Common myeloid progenitor, CD34-positive (primary cell): ENCODE measurements at regions not wholly inside any gene's neighbourhood (a gene's known extent, or its start where the extent isn't known, plus 50 kb on each side); places are given as distances from the start of the nearest gene placed in this dataset.

Experiments
- CTCF ChIA-PET: fragments of 350-600 bp; sonication (Branson Sonifier 250); formaldehyde crosslinking; loops from one replicate; lab custom pipeline; 2021; ENCODE audit warnings: antibody characterized with exemption; lab: Charles Lee
- POLR2A ChIA-PET: fragments of 350-600 bp; sonication (Branson Sonifier 250); formaldehyde crosslinking; loops from one replicate; lab custom pipeline; 2021; ENCODE audit warnings: antibody characterized with exemption; lab: Charles Lee
- DNase-seq, 3 donors: peaks; one replicate each; pipeline versions ENCODE4 v3.0.0 to v3.0.0-alpha.2; 2013
- H3K27ac ChIP-seq, 2 experiments: 1 replicate in 1 of 2; 2 replicates in 1 of 2; pipeline ENCODE4 v1.7.0; 2013; ENCODE audit warnings: inconsistent platforms in 2 of 2, low read length in 2 of 2, mild to moderate bottlenecking in 2 of 2, low read depth in 1 of 2, moderate library complexity in 1 of 2; ENCODE audit not compliant: severe bottlenecking in 2 of 2, insufficient read depth in 1 of 2, poor library complexity in 1 of 2
- H3K27me3 ChIP-seq, 5 experiments: replicated peaks in 2 of 5; 1 replicate in 3 of 5; 2 replicates in 2 of 5; pipeline versions ENCODE4 v1.6.1 to v1.7.0; 2013; ENCODE audit warnings: low read length in 4 of 5, mild to moderate bottlenecking in 2 of 5, moderate library complexity in 2 of 5, inconsistent platforms in 1 of 5; ENCODE audit not compliant: insufficient read depth in 5 of 5, control insufficient read depth in 4 of 5
- H3K36me3 ChIP-seq, 4 experiments: 1 replicate in 2 of 4; 2 replicates in 2 of 4; pipeline versions ENCODE4 v1.6.1 to v1.7.0; 2013; ENCODE audit warnings: low read length in 3 of 4, control low read depth in 1 of 4, mild to moderate bottlenecking in 1 of 4; ENCODE audit not compliant: control insufficient read depth in 4 of 4, insufficient read depth in 4 of 4
- H3K4me1 ChIP-seq, 4 experiments: 1 replicate in 3 of 4; 2 replicates in 1 of 4; pipeline versions ENCODE4 v1.6.1 to v1.7.1; 2013; ENCODE audit warnings: low read length in 3 of 4, mild to moderate bottlenecking in 3 of 4, control low read depth in 1 of 4, inconsistent platforms in 1 of 4, moderate library complexity in 1 of 4; ENCODE audit not compliant: control insufficient read depth in 4 of 4, insufficient read depth in 4 of 4; ENCODE audit errors: control extremely low read depth in 1 of 4
- H3K4me3 ChIP-seq, 7 experiments: 1 replicate in 4 of 7; 2 replicates in 3 of 7; pipeline versions ENCODE4 v1.5.1 to v1.7.0; 2013; ENCODE audit warnings: mild to moderate bottlenecking in 7 of 7, low read length in 6 of 7, moderate library complexity in 6 of 7, inconsistent platforms in 2 of 7, low read depth in 2 of 7, control low read depth in 1 of 7; ENCODE audit not compliant: insufficient read depth in 4 of 7, control insufficient read depth in 1 of 7; ENCODE audit errors: extremely low read depth in 1 of 7
- H3K9me3 ChIP-seq, 5 experiments: 1 replicate in 4 of 5; 2 replicates in 1 of 5; pipeline versions ENCODE4 v1.6.1 to v1.7.1; 2013; ENCODE audit warnings: low read length in 4 of 5, mild to moderate bottlenecking in 2 of 5, inconsistent platforms in 1 of 5, low read depth in 1 of 5, moderate library complexity in 1 of 5; ENCODE audit not compliant: control insufficient read depth in 4 of 5, insufficient read depth in 2 of 5; ENCODE audit errors: control extremely low read depth in 1 of 5
- WGBS: methylation state at CpG from one replicate; pipeline ENCODE4 v1.1.5; 2013; ENCODE audit not compliant: insufficient coverage; 5-methylcytosine and 5-hydroxymethylcytosine counted together

GRCh38 chr18:24656050-24656449 lies 195.6 kb downstream of the HRH4 start:
- Histone ChIP-seq H3K9me3 (peaks cover 0 to 5% (median 0%) of the 10 kb centered on the region in 5 experiments), H3K27ac (no peak overlapping the region), H3K27me3 (no peaks in the 10 kb centered on the region), H3K36me3 (no peaks in the 10 kb centered on the region), H3K4me3 (no peak overlapping the region), H3K4me1 (peaks cover 9 to 44% (median 28%) of the 10 kb centered on the region in 4 experiments)
- ChIA-PET POLR2A (no interaction called here), CTCF (interaction anchor here (0.7 to 0.8 kb wide), 2 partner anchors 22 to 75 kb away, joined by 3 to 5 read pairs; no protein-coding TSS in a partner anchor)
- DNase-seq, result no peak
- 85% methylated on average over 2 of the region's 4 CpGs for WGBS

GRCh38 chr18:24656551-24657443 lies 196.4 kb downstream of the HRH4 start:
- 88% methylated on average over 7 of the region's 7 CpGs for WGBS
- CTCF ChIA-PET, result no interaction called here
- Histone ChIP-seq H3K4me3 (no peak overlapping the region), H3K27me3 (no peaks in the 10 kb centered on the region), H3K36me3 (no peaks in the 10 kb centered on the region), H3K4me1 (peaks cover 13 to 50% (median 31%) of the 10 kb centered on the region in 4 experiments), H3K27ac (no peak overlapping the region), H3K9me3 (peaks cover 0 to under 1% (median 0%) of the 10 kb centered on the region in 5 experiments)
- DNase-seq, result peak in 2 of 3 donors; percentile 31 to 37
- POLR2A ChIA-PET, result no interaction called here

GRCh38 chr18:24657444-24657842 lies 197.0 kb downstream of the HRH4 start:
- peak in 2 of 3 donors; percentile 21 to 38 for DNase-seq
- Histone ChIP-seq H3K27me3 (no peaks in the 10 kb centered on the region), H3K4me3 (no peak overlapping the region), H3K9me3 (no peaks in the 10 kb centered on the region), H3K4me1 (peaks cover 13 to 57% (median 31%) of the 10 kb centered on the region in 4 experiments), H3K36me3 (no peaks in the 10 kb centered on the region), H3K27ac (no peak overlapping the region)
- WGBS, result 15% methylated on average over 6 of the region's 7 CpGs
- ChIA-PET CTCF (no interaction called here), POLR2A (no interaction called here)

GRCh38 chr18:24658302-24658701 lies 197.9 kb downstream of the HRH4 start:
- peak in 2 of 3 donors; percentile 41 to 55 for DNase-seq
- no CpG with 5 or more reads among the region's 1 CpG for WGBS
- no peaks in the 10 kb centered on the region for H3K36me3 ChIP-seq
- CTCF ChIA-PET, result no interaction called here
- no peaks in the 10 kb centered on the region for H3K27me3 ChIP-seq
- no peak overlapping the region for H3K27ac ChIP-seq
- H3K4me3 ChIP-seq, result no peak overlapping the region
- H3K9me3 ChIP-seq, result no peaks in the 10 kb centered on the region
- POLR2A ChIA-PET, result no interaction called here
- H3K4me1 ChIP-seq, result peaks cover 13 to 64% (median 31%) of the 10 kb centered on the region in 4 experiments

- WGBS, result 21% methylated on average over 18 of the region's 21 CpGs
- CTCF ChIA-PET, result interaction anchor here (0.8 to 1.3 kb wide), 3 partner anchors 10 to 17 kb away, joined by 3 to 4 read pairs (median 3); no protein-coding TSS in a partner anchor
Measured at GRCh38 chr18:24659827-24660720, 199.6 kb downstream of the HRH4 start.

GRCh38 chr18:24660956-24661355 lies 200.5 kb downstream of the HRH4 start:
- DNase-seq, result peak; percentile 25 to 89 (median 85)
- Histone ChIP-seq H3K4me1 (peaks cover 13 to 64% (median 31%) of the 10 kb centered on the region in 4 experiments), H3K4me3 (peak overlapping the region in 1 of 7 experiments; percentile 76), H3K36me3 (no peaks in the 10 kb centered on the region), H3K27me3 (no peaks in the 10 kb centered on the region), H3K9me3 (no peaks in the 10 kb centered on the region), H3K27ac (no peak overlapping the region)
- 0% methylated on average over 1 of the region's 1 CpG for WGBS
- POLR2A ChIA-PET, result interaction anchor here (0.6 kb wide), 1 partner anchor 379 kb away, joined by 3 read pairs; no protein-coding TSS in a partner anchor
- CTCF ChIA-PET, result interaction anchor here (1.3 to 1.6 kb wide), 2 partner anchors 12 to 122 kb away, joined by 3 to 4 read pairs; no protein-coding TSS in a partner anchor

More at GRCh38 chr18:24659827-24660720, 199.6 kb downstream of the HRH4 start:
- H3K9me3 ChIP-seq, result no peaks in the 10 kb centered on the region
- H3K27me3 ChIP-seq, result no peaks in the 10 kb centered on the region
- DNase-seq, result peak; percentile 11 to 75 (median 61)
- no peaks in the 10 kb centered on the region for H3K36me3 ChIP-seq
- no peak overlapping the region for H3K27ac ChIP-seq
- H3K4me1 ChIP-seq, result peaks cover 13 to 64% (median 31%) of the 10 kb centered on the region in 4 experiments
- H3K4me3 ChIP-seq, result peak overlapping the region in 6 of 7 experiments; percentile 31 to 76 (median 62)
- POLR2A ChIA-PET, result interaction anchor here (0.5 to 0.6 kb wide), 2 partner anchors 186 to 378 kb away, joined by 3 read pairs; no protein-coding TSS in a partner anchor
